Kidney (tissue), 13 donors: ENCODE measurements at regions not wholly inside any gene's neighbourhood (a gene's known extent, or its start where the extent isn't known, plus 50 kb on each side); places are given as distances from the start of the nearest gene placed in this dataset.

Experiments used
- DNase-seq, 5 donors: peaks; one replicate each; pipeline ENCODE4 v3.0.0-alpha.2; 2013 to 2020
- FAIRE-seq: peaks from 2 replicates; lab custom pipeline; 2012; peaks lifted over from hg19 to GRCh38; lab: Jason Lieb, UNC
- H3K27ac ChIP-seq, 2 donors: one replicate each; pipeline ENCODE4 v1.7.0; 2013; ENCODE audit warnings: low read depth in 2 of 2, low read length in 2 of 2, inconsistent platforms in 1 of 2
- H3K27me3 ChIP-seq: one replicate; pipeline ENCODE4 v1.7.1; 2013; ENCODE audit warnings: low read length, inconsistent platforms; ENCODE audit not compliant: control insufficient read depth, insufficient read depth
- H3K36me3 ChIP-seq, 3 donors: one replicate each; pipeline versions ENCODE4 v1.7.0 to v1.7.1; 2013; ENCODE audit warnings: low read length in 3 of 3, control low read depth in 1 of 3, inconsistent platforms in 1 of 3; ENCODE audit not compliant: insufficient read depth in 3 of 3, control insufficient read depth in 2 of 3
- H3K4me1 ChIP-seq, 3 donors: one replicate each; pipeline versions ENCODE4 v1.7.0 to v1.7.1; 2013; ENCODE audit warnings: low read length in 3 of 3, inconsistent platforms in 1 of 3, low read depth in 1 of 3; ENCODE audit not compliant: control insufficient read depth in 2 of 3, insufficient read depth in 2 of 3
- H3K4me3 ChIP-seq, 3 donors: one replicate each; pipeline versions ENCODE4 v1.7.0 to v1.8.1; 2013; ENCODE audit warnings: low read length in 3 of 3, control low read depth in 1 of 3, inconsistent platforms in 1 of 3
- H3K9ac ChIP-seq, 3 donors: one replicate each; pipeline versions ENCODE4 v1.7.0 to v1.7.1; 2013; ENCODE audit warnings: low read length in 3 of 3, control low read depth in 1 of 3, inconsistent platforms in 1 of 3
- H3K9me3 ChIP-seq, 3 donors: one replicate each; pipeline versions ENCODE4 v1.7.0 to v1.7.1; 2013; ENCODE audit warnings: low read length in 3 of 3, control low read depth in 1 of 3, inconsistent platforms in 1 of 3; ENCODE audit not compliant: control insufficient read depth in 2 of 3, insufficient read depth in 1 of 3
- CTCF ChIP-seq: IDR thresholded peaks from 3 replicates; pipeline ENCODE4 v1.5.1; 2012; ENCODE audit warnings: mild to moderate bottlenecking, moderate library complexity, borderline replicate concordance; ENCODE audit not compliant: insufficient read depth; ENCODE audit errors: extremely low read depth
- intact Hi-C: fragments of 100-400 bp; cut with DNase I; formaldehyde crosslinking; loops from one replicate; pipeline ENCODE4 v1.11.1; 2022
- donor health status: control.
- donor health status: control.
- donor health status: control.
- donor health status: control.
- donor health status: control.
- donor health status: DM: yes; HTN: yes; CAD: no.
- donor health status: Normal renal cell carcinoma (clear cell type).

- no peaks in the 10 kb centered on the region for H3K4me1 ChIP-seq
- FAIRE-seq (no peak), DNase-seq (peak in 2 of 5 donors; percentile 46 to 50)
- no peaks in the 10 kb centered on the region for H3K27me3 ChIP-seq
- H3K9ac ChIP-seq = no peak overlapping the region
- no peaks in the 10 kb centered on the region for H3K9me3 ChIP-seq
- intact Hi-C loops = no loop called here
- H3K36me3 ChIP-seq = no peaks in the 10 kb centered on the region
- H3K27ac ChIP-seq = no peak overlapping the region
- no peak overlapping the region for H3K4me3 ChIP-seq
- no peak for TF ChIP-seq CTCF
Measured at GRCh38 chr17:72432143-72432621, 311.4 kb downstream of the SOX9 start.

- Histone ChIP-seq H3K4me3 (no peak overlapping the region), H3K4me1 (no peaks in the 10 kb centered on the region), H3K27me3 (no peaks in the 10 kb centered on the region), H3K36me3 (no peaks in the 10 kb centered on the region), H3K27ac (no peak overlapping the region), H3K9me3 (no peaks in the 10 kb centered on the region), H3K9ac (no peak overlapping the region)
- no peak for FAIRE-seq
- DNase-seq = no peak
- TF ChIP-seq CTCF = no peak
- intact Hi-C loops = no loop called here
Measured at GRCh38 chr17:72432881-72433280, 312.1 kb downstream of the SOX9 start.

- intact Hi-C loops = no loop called here
- no peak for DNase-seq
Measured at GRCh38 chr17:72433797-72434196, 313.0 kb downstream of the SOX9 start.

More at GRCh38 chr17:72433797-72434196, 313.0 kb downstream of the SOX9 start:
- Histone ChIP-seq H3K4me3 (no peak overlapping the region), H3K27me3 (no peaks in the 10 kb centered on the region), H3K9ac (no peak overlapping the region), H3K27ac (no peak overlapping the region), H3K36me3 (no peaks in the 10 kb centered on the region), H3K9me3 (no peaks in the 10 kb centered on the region), H3K4me1 (no peaks in the 10 kb centered on the region)
- TF ChIP-seq CTCF = no peak
- no peak for FAIRE-seq
